GM19351 (cell line): ENCODE measurements at regions not wholly inside any gene's neighbourhood (a gene's known extent, or its start where the extent isn't known, plus 50 kb on each side); places are given as distances from the start of the nearest gene placed in this dataset.
"Not testable (repeated sequence)": the region's sequence is repeated elsewhere in the genome, so short reads cannot be mapped to it uniquely, and the experiment has no call there.

ENCODE experiments used
- ATAC-seq: cut with Tn5 transposase; IDR thresholded peaks from one replicate; pipeline ENCODE4 v1.9.1; 2021; ENCODE audit warnings: mild to moderate bottlenecking, moderate library complexity; ENCODE audit not compliant: unreplicated experiment

DNA sequence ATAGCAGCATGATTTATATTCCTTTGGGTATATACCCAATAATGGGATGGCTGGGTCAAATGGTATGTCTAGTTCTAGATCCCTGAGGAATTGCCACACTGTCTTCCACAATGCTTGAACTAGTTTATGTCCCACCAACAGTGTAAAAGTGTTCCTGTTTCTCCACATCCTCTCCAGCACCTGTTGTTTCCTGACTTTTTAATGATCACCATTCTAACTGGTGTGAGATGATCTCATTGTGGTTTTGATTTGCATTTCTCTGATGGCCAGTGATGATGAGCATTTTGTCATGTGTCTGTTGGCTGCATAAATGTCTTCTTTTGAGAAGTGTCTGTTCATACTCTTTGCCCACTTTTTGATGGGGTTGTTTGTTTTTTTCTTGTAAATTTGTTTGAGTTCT, 54.0 kb upstream of the GPR89A start:
- ATAC-seq: not testable (repeated sequence)

DNA sequence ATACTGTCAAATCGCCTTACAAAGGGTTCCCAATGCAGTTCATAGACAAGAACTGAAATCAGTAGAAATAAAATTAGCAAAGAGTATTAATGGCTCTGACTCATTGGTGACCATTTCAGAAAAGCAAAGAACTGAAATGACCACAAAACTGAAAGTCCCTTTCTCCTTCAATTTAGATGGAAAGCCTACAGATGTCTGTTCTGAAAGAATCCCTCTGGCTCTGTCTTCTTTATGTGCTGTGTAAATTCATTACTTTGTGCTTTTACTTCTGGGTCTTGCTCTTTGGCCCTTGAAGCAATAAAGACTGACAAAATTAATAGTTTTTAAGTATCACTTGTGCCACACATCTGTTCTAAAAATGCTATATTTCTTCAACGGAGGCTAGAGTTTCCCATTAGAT, 62.7 kb upstream of the GPR89A start:
- no peak for ATAC-seq

DNA sequence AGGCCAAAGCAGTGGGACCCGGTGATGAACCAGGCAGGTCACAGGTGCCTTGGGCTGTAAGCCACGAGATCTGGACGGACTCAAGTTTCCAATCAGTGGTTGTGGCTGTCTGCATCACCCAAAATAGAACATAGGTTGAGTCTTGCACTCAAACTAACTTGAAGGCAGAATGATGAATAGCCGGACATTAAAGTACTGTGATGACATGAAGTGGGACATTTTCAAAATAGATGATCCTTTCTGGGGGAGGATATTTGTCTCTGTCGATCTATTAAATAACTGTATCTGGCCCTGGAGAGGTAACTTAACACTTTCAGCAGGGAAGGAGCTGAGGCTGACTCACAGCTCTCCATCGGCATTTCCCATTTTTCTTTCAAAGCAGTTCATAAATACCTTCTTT, 66.1 kb upstream of the GPR89A start:
- ATAC-seq: not testable (repeated sequence)

DNA sequence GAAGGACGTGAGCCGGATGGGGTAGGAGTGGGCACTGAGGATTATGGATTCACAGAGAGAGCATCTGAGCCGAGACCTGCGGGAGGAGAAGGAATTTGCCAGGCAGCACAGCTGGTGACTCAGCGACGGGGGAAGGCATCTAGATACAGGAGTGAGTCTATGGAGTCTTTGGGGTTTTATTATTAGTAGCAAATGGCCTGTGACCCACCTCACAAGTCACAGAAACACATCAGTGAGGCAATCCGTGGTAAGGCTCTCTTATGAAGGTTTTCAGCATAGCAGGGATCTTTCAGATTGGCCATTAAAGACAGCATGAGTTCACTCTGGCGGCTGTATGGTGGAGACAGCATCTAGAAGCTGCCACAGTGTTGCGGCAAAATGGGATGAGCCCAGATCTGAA, 66.5 kb upstream of the GPR89A start:
- ATAC-seq: not testable (repeated sequence)

DNA sequence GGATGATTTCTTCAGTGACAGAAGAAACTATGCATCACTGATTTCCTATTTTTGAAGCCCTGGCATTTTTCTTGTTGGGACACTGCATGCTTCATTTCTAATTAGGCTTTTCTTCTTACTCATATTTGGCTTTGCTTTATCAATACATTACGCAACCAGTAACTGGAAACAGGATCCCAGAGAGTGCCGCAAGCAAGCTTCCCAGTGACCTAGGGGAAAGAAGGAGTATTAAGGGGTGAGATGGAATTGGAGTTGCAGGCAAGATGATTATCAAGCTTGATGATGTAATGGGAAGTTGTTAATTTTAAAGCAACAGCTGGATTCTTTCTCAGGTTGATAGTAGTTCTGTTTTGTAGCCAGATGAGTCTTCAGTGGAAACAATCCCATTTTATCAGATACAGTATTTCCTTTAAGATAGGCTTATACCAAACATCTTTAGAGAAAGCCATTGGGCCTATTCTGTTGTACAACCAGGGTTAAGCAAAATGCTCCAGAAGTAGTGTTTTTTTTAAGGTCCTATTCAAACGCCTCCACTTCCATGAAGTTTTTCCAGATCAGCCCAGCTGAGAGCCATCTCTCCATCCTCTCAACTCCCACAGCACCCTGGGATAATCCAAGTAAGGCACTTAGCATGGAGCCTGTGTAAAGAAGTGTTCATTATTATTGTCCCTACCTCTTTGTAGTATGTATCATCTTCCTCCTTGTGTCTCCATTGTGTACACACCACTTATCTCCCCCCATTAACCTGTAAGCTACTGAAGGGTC, 69.5 kb upstream of the GPR89A start:
- not testable (repeated sequence) for ATAC-seq

DNA sequence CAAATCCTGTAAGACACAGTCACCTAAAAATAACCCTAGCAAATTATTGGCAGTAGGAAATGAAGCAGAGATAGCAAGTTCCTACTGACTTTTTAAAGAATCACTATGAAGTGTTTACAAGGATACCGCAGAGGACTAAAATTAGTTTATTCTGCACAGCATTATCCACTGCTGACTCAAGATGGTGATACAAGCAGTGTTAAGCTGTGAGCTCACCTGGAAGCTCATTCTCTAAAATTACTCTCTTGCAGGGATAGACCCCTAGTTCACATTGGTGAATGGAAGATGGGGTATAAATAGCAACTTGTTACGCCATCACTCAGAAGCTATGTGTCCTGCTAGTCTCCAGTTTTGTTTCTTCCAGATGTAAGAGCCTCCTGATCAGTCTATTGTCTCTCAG, 70.8 kb upstream of the GPR89A start:
- ATAC-seq: not testable (repeated sequence)

DNA sequence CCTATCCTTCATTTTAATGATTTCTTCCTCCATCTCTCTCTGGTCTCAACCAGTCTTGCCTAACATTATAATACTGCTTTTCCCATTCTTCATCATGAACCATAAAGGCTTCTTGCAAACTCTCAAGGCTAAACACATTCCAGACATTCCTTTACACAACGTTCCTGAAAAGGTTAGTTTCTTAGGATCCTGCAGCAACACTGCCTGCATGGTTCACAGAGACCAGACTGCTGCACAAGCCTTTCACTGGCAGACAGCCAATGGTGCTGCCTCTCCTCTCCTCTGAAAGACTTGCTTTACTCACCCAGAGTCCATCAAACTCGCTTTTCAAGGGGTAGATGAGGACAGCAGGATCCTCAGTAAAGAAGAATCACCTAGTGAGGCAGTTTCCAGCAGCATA, 72.3 kb upstream of the GPR89A start:
- not testable (repeated sequence) for ATAC-seq

DNA sequence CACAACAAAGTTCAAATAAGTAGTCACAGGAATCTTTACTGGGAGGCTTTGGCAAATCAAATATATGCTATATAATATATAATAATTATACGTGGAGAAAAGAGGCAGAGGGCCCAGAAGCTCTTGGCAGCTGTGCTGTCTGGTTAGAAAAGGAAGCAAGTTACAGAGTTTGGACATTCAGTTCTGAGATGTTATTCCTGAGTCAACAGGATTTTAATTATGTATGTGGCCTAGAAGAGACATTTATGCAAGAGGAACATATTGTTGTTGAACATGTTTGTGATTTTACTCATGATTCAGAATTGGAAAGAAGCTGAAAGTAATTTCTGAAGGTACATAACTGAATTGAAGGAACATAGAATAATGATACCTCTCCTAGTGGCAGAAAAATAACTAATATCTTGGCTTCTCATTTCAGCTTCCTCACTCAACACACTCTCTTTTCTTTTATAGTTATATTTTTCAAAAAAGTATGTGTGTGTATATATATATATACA, 79.7 kb upstream of the GPR89A start:
- not testable (repeated sequence) for ATAC-seq

DNA sequence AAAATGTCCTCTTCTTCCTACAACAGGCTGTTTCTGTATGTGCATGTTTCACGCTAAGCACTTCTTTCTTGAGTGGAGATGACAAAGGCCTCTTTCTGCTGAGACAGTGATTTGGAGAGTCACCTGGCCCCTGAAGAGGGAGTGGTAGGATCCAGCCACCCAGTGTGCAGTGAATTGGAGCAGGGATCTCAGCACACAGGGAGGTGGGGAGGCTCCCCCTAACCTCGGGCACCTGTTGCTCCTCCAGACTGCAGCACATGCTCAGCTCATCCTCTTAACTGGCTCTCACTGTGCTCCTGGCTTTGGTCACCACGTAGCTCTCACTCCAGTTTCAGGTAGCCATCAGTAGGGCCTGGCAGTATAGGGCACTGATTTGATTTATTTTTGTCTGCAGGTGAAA, 87.6 kb upstream of the GPR89A start:
- ATAC-seq: not testable (repeated sequence)

DNA sequence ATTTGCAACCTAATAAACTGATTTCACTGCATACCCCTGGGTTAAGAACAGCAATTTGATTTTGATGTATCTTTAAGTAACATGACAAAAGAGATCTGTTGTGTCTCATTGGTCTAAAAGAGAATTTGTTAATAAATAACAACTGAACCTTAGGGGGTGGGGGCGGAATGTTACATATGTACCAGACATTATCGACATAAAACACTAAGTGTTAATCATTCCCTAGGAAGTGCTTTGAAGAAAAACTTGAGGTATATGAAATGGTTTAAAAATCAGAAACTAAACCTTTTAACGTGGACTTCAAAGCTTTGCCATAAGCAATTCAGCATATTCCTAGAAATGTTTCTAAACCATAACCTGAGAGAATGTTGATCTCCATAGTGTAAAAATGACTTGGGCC, 88.5 kb upstream of the GPR89A start:
- ATAC-seq: not testable (repeated sequence)

DNA sequence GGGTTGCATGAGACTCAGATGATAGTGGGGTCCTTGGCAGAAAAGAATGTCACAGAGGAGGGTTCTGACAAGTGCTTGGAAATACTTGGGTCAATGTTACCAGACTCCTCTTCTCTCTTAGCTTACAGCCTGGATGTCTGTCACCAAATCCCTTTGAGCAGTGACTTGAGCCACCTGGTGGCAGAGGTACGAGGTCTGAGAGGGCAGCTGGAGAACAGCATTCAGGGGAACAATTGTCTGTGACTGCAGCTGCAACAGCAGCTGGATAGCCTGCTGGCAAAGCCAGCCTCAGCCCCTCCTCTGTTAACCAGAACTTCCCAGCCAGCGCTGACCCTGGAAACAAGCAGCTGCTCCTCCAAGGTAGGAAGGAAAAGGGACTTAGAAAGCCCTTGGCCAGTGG, 87.6 kb upstream of the NBPF20 start:
- not testable (repeated sequence) for ATAC-seq

DNA sequence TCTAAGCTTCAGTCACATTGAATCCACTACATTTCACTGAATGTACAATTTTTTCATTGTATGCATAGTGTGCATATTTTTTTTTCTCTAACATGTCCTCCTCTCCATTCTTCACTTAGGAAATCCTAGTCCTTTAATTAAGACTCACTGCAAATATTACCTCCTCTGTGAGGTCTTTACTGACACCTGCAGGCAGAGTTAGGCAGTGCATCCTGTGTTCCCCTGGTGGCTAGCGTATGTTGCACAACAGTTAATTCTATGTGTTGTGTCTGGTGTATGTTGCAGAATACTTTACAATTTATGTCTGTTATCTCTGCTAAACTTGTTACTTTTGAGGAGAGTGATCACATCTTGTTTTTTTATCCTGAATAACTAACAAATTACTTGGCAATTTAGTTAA, 82.7 kb upstream of the NBPF20 start:
- not testable (repeated sequence) for ATAC-seq

DNA sequence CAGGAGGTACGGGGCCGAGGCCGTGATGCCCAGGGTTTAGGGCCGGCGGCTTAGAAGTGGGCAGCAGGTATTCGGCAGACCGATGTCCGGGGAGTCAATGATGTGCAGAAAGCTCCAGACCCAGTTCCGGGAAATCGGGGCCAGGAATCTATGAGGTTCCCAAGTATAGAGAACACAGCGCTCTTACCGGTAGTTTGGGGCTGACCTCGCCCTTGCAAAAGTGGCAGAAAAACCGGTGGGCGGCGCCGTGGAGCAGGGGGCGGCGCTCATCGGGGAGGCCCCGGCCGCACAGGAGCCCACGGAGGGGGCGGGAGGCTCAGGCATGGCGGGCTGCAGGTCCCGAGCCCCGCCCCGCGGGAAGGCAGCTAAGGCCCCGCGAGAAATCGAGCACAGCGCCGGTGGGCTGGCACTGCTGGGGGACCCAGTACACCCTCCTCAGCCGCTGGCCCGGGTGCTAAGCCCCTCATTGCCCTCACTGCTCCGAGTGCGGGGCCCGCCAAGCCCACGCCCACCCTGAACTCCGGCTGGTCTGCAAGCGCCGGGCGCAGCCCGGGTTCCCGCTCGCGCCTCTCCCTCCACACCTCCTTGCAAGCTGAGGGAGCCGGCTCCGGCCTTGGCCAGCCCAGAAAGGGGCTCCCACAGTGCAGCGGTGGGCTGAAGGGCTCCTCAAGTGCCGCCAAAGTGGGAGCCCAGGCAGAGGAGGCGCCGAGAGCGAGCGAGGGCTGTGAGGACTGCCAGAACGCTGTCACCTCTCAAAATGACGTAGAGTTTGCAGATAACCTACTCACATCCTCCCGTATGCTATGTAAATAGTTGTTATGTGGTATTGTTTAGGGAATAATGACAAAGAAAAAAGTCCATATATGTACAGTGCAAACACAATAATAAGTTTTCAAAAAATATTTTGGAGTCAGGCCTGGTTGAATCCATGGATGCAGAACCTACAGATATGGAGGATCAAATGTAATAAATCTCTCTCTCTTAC, 80.6 kb upstream of the NBPF20 start:
- not testable (repeated sequence) for ATAC-seq

DNA sequence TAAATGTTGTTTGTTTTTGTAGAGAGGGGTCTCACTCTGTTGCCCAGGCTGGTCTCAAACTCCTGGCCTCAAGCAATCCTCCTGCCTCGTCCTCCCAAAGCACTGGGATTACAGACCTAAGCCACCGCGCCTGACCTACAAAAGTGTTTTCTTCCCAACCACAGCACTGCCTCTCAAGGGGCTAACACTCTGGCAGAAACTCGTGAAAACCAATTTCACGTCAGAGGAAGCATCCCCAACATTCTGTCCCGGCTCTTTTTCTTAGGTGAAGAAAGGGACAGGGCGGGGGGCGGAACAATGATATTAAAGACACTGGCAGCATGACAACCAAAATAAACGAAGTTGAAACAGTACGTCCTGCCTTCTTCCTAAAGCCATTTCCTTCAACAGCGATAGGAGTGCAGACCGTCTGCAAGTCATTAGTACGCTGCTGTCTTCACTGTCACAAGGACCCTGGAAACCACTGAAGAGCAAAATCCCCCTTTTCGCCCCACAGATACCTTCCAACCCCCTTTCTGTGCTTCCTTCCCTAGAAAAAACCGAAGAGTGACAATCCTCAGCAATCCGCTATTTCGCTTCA, 79.5 kb upstream of the NBPF20 start:
- ATAC-seq: not testable (repeated sequence)

DNA sequence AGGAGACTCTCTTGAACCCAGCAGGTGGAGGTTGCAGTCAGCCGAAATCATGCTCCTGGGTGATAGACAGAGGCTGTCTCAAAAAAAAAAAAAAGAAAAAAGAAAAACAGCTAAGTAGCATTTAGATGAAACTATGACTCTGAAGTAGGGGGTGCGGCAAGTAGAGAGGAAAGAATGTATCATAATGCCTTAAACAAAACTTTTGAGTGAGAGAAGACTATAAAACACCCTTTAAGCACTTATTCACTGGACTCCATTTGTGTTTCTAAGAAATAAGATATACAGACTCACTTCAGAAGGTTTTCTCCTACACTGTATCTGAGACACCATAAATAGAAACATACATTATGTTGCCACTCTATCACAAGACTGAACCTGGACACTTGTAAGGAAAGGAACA, 78.9 kb upstream of the NBPF20 start:
- ATAC-seq: not testable (repeated sequence)

DNA sequence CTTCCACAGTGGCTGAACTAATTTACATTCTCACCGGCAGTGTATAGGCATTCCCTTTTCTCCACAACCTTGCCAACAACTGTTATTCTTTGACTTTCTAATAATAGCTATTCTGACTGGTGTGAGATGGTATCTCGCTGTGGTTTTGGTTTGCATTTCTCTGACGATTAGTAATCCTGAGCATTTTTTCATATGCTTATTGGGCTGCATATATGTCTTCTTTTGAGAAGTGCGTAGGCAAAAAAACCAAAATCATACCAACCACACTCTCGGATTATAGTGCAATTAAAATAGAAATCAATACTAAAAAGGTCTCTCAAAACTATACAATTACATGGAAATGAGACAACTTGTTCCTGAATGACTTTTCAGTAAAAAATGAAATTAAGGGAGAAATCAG, 74.8 kb upstream of the NBPF20 start:
- not testable (repeated sequence) for ATAC-seq

DNA sequence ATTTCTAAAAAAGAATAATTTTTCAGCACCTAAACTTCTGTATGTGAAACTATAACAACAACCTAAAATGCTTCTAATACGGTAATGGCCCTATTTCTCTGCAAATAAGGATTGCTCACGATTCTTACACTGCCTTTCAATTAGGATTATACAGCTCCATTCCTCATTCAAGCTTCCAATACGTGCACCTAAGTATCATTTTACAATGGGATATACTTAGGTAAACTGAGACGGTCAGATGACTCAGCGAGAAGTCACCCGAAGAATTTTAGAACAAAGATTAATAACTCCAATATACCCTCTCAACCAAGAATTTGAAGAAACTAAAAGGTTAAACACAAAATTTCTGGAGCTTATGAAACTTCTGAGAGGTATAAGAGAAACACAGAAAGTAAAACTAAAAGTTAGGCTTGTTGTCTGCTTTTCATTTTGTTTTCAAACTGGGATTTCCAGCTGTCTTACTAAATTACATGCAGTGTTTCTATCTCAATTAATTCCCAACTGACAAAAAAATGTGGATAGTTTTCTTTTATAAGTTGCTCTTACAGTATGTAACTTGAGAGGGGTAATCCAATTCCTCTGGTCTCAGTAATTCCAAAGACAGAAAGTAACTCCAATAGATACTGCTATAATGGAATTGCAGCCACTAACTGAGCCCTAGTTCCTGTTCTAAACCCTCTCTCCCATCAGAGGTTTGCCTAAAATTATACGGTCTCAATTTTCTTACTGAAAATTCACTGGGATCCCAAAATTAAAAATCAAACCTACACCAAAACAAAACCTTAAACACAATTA, 69.9 kb upstream of the NBPF20 start:
- ATAC-seq: not testable (repeated sequence)

DNA sequence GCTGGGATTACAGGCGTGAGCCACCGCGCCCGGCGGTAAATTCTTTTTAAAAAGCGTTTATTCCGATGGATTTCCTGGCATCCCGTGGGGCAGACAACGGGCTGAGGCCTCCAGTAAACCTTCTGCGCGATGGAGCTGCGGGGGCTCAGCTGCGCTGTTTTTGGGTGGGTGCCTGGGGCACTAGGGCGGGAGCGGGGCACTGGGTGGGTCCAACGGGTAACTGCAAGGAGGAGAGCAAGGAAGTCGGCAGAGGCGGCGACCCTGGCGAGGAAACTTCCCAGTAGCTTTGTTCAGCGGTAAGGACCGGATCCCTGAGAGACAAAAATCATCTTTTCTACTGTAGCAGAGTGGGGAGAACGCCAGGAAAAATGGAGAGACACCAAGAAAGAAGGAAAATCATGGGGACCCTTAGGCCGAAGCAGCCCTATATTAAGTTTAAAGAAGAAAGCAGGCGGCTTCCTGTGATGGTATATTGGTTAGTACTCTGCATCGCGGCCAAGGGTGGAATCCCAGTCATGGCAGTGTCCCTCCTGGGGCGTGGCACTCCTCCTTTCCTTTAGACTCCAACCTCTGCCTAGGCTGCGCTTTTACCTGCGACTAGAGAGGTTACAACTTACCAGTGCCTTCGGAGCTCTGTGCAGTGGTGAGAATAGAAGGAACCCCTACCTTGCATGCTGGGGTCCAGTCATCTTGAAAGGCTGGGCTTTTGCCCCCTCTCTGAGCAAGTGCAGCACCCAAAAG, 63.0 kb upstream of the NBPF20 start:
- not testable (repeated sequence) for ATAC-seq

DNA sequence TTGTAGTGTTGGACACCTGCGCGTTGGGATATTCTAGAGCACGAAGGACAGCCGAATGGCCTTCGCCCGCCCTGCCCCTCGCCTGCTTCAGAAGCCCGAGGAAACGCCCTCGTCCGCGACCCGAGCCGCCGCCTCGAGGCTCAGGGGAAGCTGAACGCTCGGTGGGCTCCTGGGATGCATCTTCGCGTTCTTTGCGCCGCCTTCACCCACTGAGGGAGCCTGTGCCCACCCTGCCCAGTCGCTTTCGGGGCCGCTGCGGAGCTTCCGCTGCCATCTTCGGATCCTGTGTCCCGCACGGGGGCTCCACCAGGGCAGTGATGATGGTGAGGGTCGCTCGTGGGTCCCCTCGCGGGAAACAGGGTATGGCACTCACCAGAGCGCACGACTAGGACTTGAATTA, 61.8 kb upstream of the NBPF20 start:
- ATAC-seq: peak; percentile 11

DNA sequence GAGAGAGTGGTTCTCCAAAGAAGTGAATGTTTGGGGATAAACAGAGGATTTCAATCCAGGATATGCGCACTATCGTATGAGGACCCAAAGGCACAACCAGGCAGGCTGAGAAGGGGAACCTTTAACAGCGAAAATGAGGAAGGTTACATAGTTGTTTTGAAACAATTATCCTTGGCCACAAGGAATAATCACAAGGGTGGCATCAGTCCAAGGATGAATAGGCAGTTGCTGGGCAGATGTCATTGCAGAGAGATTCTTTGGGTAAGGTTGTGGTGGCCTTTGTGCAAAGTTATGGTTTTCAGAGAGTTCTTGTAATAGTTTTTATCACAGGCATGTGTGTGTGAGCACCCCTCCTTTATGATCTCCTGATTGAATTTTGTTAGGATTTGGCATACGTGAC, 58.9 kb upstream of the NBPF20 start:
- not testable (repeated sequence) for ATAC-seq
